ENCODE measurements at regions not wholly inside any gene's neighbourhood (a gene's known extent, or its start where the extent isn't known, plus 50 kb on each side); places are given as distances from the start of the nearest gene placed in this dataset.

GRCh38 chr15:92820236-92821021 is 79.7 kb upstream of the CHD2 start (continued):
- TF ChIP-seq KIAA2018 (CRISPR knock-in tag; IDR thresholded peaks at IDR 0.05; ENCODE audit: borderline replicate concordance) (0 out of 2 replicates have a peak, but pooled peaks have one; percentile 76), BATF2 (CRISPR knock-in tag; IDR thresholded peaks at IDR 0.05) (no peak), ZFP36L1 (CRISPR knock-in tag; IDR thresholded peaks at IDR 0.05) (no peak), FLYWCH1 (CRISPR knock-in tag; IDR thresholded peaks at IDR 0.05) (no peak), CREB3 (CRISPR knock-in tag; IDR thresholded peaks at IDR 0.05) (0 out of 2 replicates have a peak, but pooled peaks have one; percentile 48), ZMYM4 (CRISPR knock-in tag; IDR thresholded peaks at IDR 0.05) (0 out of 2 replicates have a peak, but pooled peaks have one; percentile 16), ZNF329 (CRISPR knock-in tag; IDR thresholded peaks at IDR 0.05; ENCODE audit: low read depth) (no peak), THAP11 (CRISPR knock-in tag; IDR thresholded peaks at IDR 0.05) (peak; percentile 15; the same call in 1 of the 2 replicates), ZNF234 (CRISPR knock-in tag; conservative IDR thresholded peaks at IDR 0.05) (no peak), MYC (CRISPR knock-in tag; IDR thresholded peaks at IDR 0.05; ENCODE audit: borderline replicate concordance) (peak; percentile 48; the same call in 1 of the 2 replicates), ZNF576 (CRISPR knock-in tag; IDR thresholded peaks at IDR 0.05) (no peak), SOX6 (IDR thresholded peaks at IDR 0.05) (no peak), SOX6 (CRISPR knock-in tag; IDR thresholded peaks at IDR 0.05) (peak; percentile 44; the same call in 1 of the 2 replicates), ZNF788 (CRISPR knock-in tag; IDR thresholded peaks at IDR 0.05; ENCODE audit: borderline replicate concordance) (peak; percentile 48; the same call in 1 of the 2 replicates), IRF2 (CRISPR knock-in tag; IDR thresholded peaks at IDR 0.05) (peak; percentile 39; the same call in 1 of the 2 replicates), ZNF670 (CRISPR knock-in tag; IDR thresholded peaks at IDR 0.05; ENCODE audit: borderline replicate concordance) (0 out of 2 replicates have a peak, but pooled peaks have one; percentile 43), AGO2 (optimal IDR thresholded peaks at IDR 0.05; ENCODE audit: low read depth, low read length) (peak; percentile 56)
